ENCODE measurements at regions not wholly inside any gene's neighbourhood (a gene's known extent, or its start where the extent isn't known, plus 50 kb on each side); places are given as distances from the start of the nearest gene placed in this dataset.

DNA sequence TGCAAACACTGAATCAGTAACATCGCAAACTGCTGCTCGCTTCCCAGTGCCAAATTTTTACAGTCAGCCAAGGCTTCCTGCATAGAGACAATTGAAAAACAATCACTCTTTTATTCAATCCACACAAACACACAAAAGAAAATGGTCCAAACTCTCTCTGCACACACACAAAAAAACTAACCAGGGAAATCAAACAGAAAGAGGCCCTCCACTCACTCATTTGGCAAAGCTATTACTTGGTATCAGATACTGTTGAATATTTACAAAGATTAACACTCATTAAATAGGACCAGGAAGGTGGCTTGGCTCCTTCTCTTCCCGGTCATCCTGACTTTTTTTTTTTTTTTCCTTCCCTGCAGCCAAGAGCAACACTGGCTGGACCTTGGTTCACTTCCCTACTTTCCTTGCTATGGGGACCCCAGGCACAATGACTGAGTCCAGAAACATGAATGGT, 62.4 kb upstream of the SPATA12 start:
- POLR2A ChIA-PET = no interaction called here
- Mint-ChIP-seq H3K9me3 (no peaks in the 10 kb centered on the region), H3K4me1 (peaks cover 6% of the 10 kb centered on the region), H3K27me3 (peaks cover 3% of the 10 kb centered on the region), H3K27ac (no peak overlapping the region), H3K36me3 (ENCODE audit: low read depth) (peaks cover 2% of the 10 kb centered on the region), H3K4me3 (no peak overlapping the region)
- no peak for ATAC-seq (ENCODE audit: low read depth)
- TF ChIP-seq, protein P1, sequence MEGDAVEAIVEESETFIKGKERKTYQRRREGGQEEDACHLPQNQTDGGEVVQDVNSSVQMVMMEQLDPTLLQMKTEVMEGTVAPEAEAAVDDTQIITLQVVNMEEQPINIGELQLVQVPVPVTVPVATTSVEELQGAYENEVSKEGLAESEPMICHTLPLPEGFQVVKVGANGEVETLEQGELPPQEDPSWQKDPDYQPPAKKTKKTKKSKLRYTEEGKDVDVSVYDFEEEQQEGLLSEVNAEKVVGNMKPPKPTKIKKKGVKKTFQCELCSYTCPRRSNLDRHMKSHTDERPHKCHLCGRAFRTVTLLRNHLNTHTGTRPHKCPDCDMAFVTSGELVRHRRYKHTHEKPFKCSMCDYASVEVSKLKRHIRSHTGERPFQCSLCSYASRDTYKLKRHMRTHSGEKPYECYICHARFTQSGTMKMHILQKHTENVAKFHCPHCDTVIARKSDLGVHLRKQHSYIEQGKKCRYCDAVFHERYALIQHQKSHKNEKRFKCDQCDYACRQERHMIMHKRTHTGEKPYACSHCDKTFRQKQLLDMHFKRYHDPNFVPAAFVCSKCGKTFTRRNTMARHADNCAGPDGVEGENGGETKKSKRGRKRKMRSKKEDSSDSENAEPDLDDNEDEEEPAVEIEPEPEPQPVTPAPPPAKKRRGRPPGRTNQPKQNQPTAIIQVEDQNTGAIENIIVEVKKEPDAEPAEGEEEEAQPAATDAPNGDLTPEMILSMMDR (IDR thresholded peaks at IDR 0.05) = no peak
- intact Hi-C loops (cut with micrococcal nuclease) = loop anchor here (5.0 to 10.0 kb wide), 2 partner anchors 167 to 229 kb away; partner anchors contain the start of genes APPL1 and IL17RD
- no peak for DNase-seq
- CTCF ChIA-PET = interaction anchor here (0.7 to 3.4 kb wide), 6 partner anchors 8 to 181 kb away, joined by 3 to 15 read pairs (median 4); no protein-coding TSS in a partner anchor

DNA sequence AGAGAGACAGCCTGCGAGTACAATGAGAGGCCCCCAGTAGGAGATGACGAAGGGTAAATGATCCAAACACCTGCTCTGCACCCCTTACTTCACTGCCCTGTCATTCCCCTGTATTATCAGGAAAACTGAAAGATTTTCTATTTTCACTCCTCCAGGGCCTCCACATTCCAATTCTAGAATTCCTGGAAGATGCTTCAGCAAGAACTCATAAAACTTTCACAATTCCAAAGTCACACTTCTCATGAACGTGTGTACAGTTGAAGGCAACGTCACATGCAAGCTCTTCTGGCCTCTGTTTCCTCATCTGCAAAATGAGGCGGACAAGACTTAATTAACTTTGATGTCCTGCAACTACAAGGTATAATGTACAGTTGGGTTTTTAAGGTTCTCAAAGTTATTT, 62.8 kb upstream of the SPATA12 start:
- DNase-seq = no peak
- no peak for ATAC-seq (ENCODE audit: low read depth)
- Mint-ChIP-seq H3K4me1 (peaks cover 6% of the 10 kb centered on the region), H3K9me3 (no peaks in the 10 kb centered on the region), H3K36me3 (ENCODE audit: low read depth) (peaks cover 2% of the 10 kb centered on the region), H3K27me3 (peaks cover 3% of the 10 kb centered on the region), H3K4me3 (no peak overlapping the region), H3K27ac (no peak overlapping the region)
- CTCF ChIA-PET = interaction anchor here (0.7 to 3.4 kb wide), 5 partner anchors 8 to 181 kb away, joined by 3 to 15 read pairs (median 3); no protein-coding TSS in a partner anchor
- POLR2A ChIA-PET = interaction anchor here (0.6 kb wide), 1 partner anchor 16 kb away, joined by 3 read pairs; no protein-coding TSS in a partner anchor
- TF ChIP-seq, protein P1 (IDR thresholded peaks at IDR 0.05) = no peak
- intact Hi-C loops (cut with micrococcal nuclease) = loop anchor here (5.0 to 10.0 kb wide), 2 partner anchors 167 to 230 kb away; partner anchors contain the start of genes APPL1 and IL17RD

DNA sequence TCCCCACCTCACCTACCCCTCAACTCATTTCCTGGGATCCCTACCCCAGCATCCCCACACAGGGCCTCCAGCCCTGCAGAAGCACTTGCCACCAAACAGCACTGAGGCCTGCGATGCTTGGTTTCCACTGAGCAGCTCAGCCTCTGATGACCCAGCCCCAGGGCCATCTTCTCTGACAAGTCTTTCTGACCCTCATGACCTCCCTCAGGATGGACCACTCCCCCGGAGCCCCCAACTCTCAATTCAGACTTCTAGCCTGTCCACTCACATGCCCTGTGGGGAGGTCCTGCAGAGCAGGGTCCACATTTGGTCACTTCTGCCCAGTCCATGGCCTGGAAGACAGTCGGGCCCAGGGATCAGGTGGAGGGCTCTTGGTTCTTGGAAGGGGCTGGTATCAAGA, 63.4 kb upstream of the SPATA12 start:
- DNase-seq (no peak), ATAC-seq (ENCODE audit: low read depth) (no peak)
- Mint-ChIP-seq H3K36me3 (ENCODE audit: low read depth) (peaks cover 2% of the 10 kb centered on the region), H3K27ac (peak overlapping the region; percentile 30), H3K27me3 (peaks cover 3% of the 10 kb centered on the region), H3K9me3 (no peaks in the 10 kb centered on the region), H3K4me3 (no peak overlapping the region), H3K4me1 (peaks cover 6% of the 10 kb centered on the region)
- POLR2A ChIA-PET = interaction anchor here (0.6 kb wide), 2 partner anchors 15 to 284 kb away, joined by 3 read pairs; no protein-coding TSS in a partner anchor
- intact Hi-C loops (cut with micrococcal nuclease) = loop anchor here (5.0 to 10.0 kb wide), 2 partner anchors 168 to 230 kb away; partner anchors contain the start of genes APPL1 and IL17RD
- CTCF ChIA-PET = interaction anchor here (1.2 to 3.4 kb wide), 9 partner anchors 8 to 294 kb away, joined by 3 to 20 read pairs (median 6); no protein-coding TSS in a partner anchor
- TF ChIP-seq, protein P1 (IDR thresholded peaks at IDR 0.05) = no peak

DNA sequence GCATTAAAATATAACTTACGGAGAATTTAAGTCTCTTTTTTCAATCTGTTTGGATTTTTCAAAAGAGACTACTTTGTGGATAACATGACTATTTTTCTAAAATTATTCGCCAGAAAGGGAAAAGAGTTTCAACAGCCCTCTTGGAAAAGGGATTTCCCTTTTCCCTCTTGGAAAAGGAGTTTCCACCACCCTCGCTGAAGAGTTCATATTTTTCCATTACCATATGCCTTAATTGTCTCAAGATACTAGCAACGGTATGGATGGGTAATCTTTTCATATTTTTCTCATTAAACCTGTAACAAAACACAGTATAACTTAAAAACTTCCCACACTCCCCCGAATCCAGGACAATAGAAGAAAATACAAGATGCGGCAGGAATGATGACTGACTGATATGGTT, 66.1 kb upstream of the SPATA12 start:
- no peak overlapping the region for H3K4me3 Mint-ChIP-seq
- no peaks in the 10 kb centered on the region for H3K9me3 Mint-ChIP-seq
- no peak for ATAC-seq (ENCODE audit: low read depth)
- H3K27ac Mint-ChIP-seq = no peak overlapping the region
- peaks cover 6% of the 10 kb centered on the region for H3K4me1 Mint-ChIP-seq
- H3K36me3 Mint-ChIP-seq (ENCODE audit: low read depth) = peaks cover 2% of the 10 kb centered on the region
- ChIA-PET POLR2A (no interaction called here), CTCF (interaction anchor here (2.5 kb wide), 1 partner anchor 100 kb away, joined by 20 read pairs; no protein-coding TSS in a partner anchor)
- H3K27me3 Mint-ChIP-seq = peaks cover 13% of the 10 kb centered on the region
- TF ChIP-seq, protein P1 (IDR thresholded peaks at IDR 0.05) = no peak
- no peak for DNase-seq
- intact Hi-C loops (cut with micrococcal nuclease) = loop anchor here (2.0 to 10.0 kb wide), 2 partner anchors 98 to 170 kb away; partner anchors contain the start of gene IL17RD

DNA sequence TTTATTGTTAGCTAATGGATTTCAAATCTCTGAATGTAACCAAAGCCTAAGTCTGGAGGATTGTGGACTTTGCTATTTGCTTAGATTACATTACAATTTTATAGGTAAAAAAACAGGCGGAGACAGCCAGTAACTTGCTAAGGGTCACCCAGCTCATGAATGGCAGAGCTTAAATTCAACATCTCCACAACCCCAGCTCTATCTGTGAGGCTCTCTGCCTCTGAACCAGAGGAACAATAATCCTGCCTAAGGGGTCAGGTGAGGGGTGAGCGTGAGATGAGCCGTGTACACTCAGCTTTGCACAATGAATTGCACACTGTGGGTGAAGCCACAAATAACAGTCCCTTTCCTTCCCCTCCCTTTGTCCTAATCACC, 69.8 kb upstream of the SPATA12 start:
- CTCF ChIA-PET = interaction anchor here (0.7 to 7.8 kb wide), 9 partner anchors 10 to 327 kb away, joined by 3 to 214 read pairs (median 5); partner anchors contain the start of gene ARHGEF3
- ATAC-seq (ENCODE audit: low read depth) (no peak), DNase-seq (no peak)
- intact Hi-C loops (cut with micrococcal nuclease) = loop anchor here (10.0 kb wide), 1 partner anchor 174 kb away; the partner anchor contains the start of gene IL17RD
- Mint-ChIP-seq H3K9me3 (no peaks in the 10 kb centered on the region), H3K4me1 (peaks cover 6% of the 10 kb centered on the region), H3K36me3 (ENCODE audit: low read depth) (peaks cover 2% of the 10 kb centered on the region), H3K27me3 (peaks cover 14% of the 10 kb centered on the region), H3K4me3 (no peak overlapping the region), H3K27ac (no peak overlapping the region)
- POLR2A ChIA-PET = interaction anchor here (2.4 kb wide), 1 partner anchor 288 kb away, joined by 10 read pairs; no protein-coding TSS in a partner anchor
- TF ChIP-seq, protein P1 (IDR thresholded peaks at IDR 0.05) = no peak
